Mucosa of gallbladder (tissue), 1 donor: ENCODE measurements at regions not wholly inside any gene's neighbourhood (a gene's known extent, or its start where the extent isn't known, plus 50 kb on each side); places are given as distances from the start of the nearest gene placed in this dataset.
"Not testable (repeated sequence)": the region's sequence is repeated elsewhere in the genome, so short reads cannot be mapped to it uniquely, and the experiment has no call there.

ENCODE experiments used
- DNase-seq: peaks from one replicate; pipeline ENCODE4 v3.0.0-alpha.2; 2020; ENCODE audit warnings: low spot score
- donor health status: DM: no; HTN: no; CAD: no.

- DNase-seq = no peak
These were observed 115.6 kb upstream of the METAP2 start for GRCh38 chr12:95358111-95359083.

GRCh38 chr12:95365912-95366311 is 108.0 kb upstream of the METAP2 start:
- DNase-seq = no peak

- DNase-seq = no peak
These were observed 105.0 kb upstream of the METAP2 start for GRCh38 chr12:95368931-95369330.

- no peak for DNase-seq
These were observed 102.4 kb upstream of the METAP2 start for GRCh38 chr12:95371571-95371970.

DNA sequence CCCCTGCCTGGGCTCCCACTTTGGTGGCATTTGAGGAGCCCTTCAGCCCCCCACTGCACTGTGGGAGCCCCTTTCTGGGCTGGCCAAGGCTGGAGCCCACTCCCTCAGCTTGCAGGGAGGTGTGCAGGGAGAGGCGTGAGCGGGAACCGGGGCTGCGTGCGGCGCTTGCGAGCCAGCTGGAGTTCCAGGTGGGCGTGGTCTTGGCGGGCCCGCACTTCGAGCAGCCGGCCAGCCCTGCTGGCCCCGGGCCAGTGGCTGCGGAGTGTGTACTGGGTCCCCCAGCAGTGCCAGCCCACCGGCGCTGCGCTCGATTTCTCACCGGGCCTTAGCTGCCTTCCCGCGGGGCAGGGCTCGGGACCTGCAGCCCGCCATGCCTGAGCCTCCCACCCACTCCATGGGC is 94.5 kb upstream of the METAP2 start:
- not testable (repeated sequence) for DNase-seq

GRCh38 chr12:95380334-95380733 is 93.6 kb upstream of the METAP2 start:
- DNase-seq = not testable (repeated sequence)

DNA sequence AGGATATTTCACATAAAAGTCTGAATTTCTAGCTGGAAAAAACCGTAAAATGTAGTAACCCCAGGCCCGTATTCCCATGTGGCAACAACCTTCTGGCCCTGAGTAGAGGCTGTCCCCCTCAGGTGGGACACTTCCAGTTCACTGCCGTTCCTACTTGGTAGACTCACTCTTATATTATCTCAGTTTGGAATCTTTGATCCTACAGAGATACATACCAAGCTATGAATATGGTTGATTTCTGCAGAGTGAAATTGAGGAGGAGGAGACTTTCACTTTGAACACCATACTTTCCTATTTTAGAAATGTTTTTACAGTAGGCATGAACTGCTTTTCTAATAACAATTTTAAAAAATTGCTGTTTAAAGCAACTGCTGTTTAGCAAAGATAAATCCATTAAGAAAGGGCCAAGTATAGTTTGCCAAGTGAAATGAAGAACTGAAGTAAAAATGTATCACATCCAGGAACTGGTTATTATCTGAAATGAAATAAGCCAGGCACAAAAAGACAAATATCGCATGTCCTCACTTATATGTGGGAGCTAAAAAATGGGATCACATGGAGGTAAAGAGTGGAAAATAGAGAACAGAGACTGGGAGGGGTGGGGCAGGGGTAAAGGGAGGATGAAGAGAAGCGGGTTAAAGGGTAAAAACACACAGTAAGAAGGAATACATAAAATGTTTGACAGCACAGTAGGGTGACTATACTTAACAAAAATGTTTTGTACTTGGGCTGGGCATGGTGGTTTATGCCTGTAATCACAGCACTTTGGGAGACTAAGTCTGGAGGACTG is 92.8 kb upstream of the METAP2 start:
- DNase-seq = no peak

DNA sequence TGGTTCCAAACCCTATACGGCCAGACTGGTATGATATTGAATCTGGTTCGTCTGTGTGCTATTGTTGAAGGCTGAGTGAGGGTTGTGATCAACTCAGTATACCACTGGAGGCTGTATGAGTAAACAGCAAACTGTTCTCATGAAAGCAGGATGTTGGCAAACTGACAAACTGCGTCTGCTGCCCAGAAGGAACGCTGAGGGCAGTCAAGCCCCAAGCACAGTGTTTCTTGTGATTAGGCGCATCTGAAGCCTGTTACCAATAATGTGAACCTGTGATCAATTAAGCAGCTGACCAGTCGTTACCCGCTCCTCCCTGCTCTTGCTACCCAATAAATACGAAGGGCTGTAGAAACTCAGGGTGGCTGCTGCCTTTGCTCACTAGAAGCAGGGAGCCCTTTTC is 90.0 kb upstream of the METAP2 start:
- DNase-seq = peak; percentile 12

DNA sequence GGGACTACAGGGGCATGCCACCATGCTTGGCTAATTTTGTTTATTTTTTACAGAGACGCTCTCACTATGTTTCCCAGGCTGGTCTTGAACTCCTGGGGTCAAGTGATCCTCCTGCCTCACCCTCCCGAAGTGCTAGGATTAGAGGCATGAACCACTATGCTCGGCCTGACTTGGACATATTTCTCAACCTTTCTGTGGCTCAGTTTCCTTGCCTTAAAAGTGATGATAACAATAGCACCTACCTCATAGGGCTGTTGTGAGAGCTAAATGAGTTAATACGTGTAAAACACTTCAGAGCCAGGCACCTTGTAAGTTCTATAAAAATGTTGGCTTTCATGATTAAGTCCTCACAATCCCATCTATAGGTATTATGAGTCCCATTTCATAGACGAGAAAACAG is 89.2 kb upstream of the METAP2 start:
- DNase-seq = no peak

DNA sequence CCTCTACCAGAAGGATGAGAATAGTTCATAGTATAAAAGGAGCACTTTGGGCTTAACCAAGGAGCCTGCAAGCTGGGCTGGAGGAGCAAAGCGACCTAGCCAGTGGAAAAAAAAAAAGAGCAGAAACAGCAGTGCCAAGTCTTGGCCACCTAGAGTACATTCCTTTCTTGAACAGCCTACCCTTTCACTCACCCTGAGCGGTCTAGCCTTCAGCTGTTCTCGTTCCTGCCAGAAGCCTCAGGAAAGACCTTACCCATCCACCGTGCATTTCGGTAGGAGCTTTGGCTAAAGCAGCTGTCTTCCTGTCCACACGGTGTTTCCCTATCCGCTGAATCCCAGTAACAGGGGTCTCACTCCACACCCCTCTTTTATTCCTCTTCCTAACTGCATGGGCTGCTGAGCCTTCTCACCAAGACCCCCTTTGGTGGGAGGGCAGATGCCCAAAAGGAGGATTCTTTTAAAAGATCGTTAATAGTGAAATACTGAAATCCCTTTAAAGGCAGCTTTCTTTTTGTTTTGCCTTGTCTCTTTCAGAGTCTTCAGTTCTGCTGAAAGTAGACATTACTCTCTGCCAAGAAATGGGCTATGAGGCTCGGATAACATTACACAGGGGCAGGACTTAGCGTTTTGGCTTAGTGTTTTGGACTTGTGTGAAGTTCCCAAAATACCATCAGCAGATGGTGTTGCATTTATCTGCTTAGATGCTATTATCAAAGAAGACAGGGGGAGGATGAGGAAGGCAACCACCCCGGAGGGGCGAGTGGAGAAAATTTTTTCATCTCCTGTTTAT is 88.5 kb upstream of the METAP2 start:
- DNase-seq = peak; percentile 14

DNA sequence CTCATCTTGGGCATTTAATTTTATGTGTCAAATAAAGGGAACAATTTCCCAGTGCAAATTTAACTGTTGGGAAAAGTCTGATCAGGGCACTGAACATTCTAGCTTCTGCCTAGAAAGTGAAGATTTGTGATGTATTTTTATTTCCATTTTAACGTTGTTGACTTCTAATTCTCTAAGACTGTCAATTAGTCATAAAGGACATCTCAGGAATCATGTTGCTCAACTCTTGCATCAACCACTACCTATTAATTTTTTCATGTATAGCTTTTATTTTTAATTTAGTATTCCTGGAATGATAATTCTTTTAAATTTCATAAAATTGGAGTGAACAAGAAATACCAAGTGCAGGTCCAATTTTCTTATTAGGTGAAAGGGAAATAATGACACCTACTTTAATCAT is 87.9 kb upstream of the METAP2 start:
- DNase-seq = no peak

DNA sequence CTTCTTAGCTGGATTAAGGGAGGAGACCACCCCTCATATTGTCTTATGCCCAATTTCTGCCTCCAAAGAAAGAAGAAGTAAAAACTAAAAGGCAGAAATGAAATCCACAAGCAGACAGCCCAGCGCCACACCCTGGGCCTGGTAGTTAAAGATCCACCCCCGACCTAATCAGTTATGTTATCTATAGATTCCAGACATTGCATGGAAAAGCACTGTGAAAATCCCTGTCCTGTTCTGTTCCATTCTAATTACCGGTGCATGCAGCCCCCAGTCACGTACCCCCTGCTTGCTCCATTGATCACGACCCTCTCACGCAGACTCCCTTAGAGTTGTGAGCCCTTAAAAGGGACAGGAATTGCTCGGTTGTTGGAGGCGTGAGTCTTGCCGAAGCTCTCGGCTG is 85.7 kb upstream of the METAP2 start:
- DNase-seq = not testable (repeated sequence)

GRCh38 chr12:95390192-95390591 is 83.8 kb upstream of the METAP2 start:
- DNase-seq = no peak

DNA sequence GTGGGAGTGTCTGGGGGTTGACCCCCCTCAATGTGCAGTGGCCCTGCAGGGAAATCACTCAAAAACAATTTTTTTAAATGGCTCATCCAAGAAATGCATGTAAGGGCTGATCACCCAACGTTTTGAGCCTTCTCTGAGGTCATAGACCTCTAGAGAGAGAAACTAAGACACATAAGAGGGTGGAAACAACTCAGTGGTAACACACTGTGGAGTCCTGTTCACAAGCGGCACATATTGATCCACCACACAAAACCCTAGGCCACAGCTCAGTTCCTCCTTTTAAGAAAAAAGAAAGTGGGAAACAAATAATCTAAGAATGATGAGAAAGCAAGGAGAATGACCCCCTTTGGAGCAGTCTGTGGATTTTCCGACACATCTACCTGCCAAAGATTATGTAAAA is 83.0 kb upstream of the METAP2 start:
- DNase-seq = no peak

DNA sequence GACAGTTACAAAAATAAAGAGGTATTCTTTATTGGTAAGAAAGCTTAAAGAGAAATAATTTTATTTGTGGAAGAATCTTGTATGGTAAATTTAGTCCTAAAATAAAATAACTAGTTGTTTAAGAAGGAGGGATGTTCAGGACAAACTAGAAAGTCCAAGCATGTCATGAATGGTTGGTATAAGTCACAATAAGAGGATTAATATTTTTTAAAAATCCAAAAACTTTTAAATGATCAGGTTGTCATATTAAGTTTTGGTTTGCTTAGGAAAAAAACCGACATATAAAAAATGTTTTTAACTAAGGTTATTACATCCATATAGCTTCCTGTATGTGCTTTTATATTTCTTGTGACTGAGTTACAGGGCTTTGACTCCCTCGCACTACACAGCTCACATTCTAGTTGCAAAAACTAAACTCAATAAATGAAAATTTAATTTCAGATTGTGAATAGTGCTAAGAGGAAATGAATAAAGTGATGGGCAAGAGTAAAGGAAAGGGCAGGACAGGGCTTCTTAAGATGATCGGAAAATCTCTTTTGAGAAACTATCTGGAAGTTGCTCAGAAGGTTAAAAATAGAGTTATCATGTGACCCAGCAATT is 80.7 kb upstream of the METAP2 start:
- DNase-seq = no peak

DNA sequence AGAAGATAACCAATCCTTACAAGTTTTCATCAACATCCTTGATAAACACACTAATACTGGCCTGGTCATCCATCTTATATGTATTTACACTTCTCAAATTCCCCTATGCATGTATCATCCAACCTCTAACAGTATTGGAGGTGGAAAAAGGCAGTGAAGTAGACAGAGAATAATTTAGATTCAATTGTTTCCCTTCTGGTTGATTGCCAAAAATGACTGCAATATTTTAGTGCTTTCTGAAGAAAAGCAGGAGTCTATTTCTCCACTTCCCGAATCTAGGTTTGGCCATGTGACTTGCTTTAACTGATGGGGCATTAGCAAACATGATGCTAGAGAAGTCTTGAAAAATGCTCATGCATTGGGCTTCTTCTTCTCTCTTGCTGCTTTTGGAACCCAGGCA is 78.3 kb upstream of the METAP2 start:
- no peak for DNase-seq

- DNase-seq = no peak
These were observed 77.0 kb upstream of the METAP2 start for GRCh38 chr12:95396849-95397468.

- DNase-seq = no peak
These were observed 76.4 kb upstream of the METAP2 start for GRCh38 chr12:95397571-95397970.

- no peak for DNase-seq
These were observed 71.9 kb upstream of the METAP2 start for GRCh38 chr12:95402096-95402495.

- DNase-seq = no peak
These were observed 65.8 kb upstream of the METAP2 start for GRCh38 chr12:95408201-95408600.

- DNase-seq = no peak
These were observed 62.9 kb upstream of the METAP2 start for GRCh38 chr12:95411057-95411456.
